Mesenchymal stem cell (in vitro differentiated cells and primary cell): ENCODE measurements at regions not wholly inside any gene's neighbourhood (a gene's known extent, or its start where the extent isn't known, plus 50 kb on each side); places are given as distances from the start of the nearest gene placed in this dataset.

ENCODE experiments used
- DNase-seq: peaks from one replicate; pipeline ENCODE4 v3.0.0-alpha.2; 2013
- H2AFZ ChIP-seq: one replicate; pipeline ENCODE4 v1.6.1; 2013; ENCODE audit warnings: low read depth, mild to moderate bottlenecking, control low read depth, inconsistent platforms, low read length, moderate library complexity
- H2AK5ac ChIP-seq: 2 replicates; pipeline ENCODE4 v1.6.1; 2013; ENCODE audit warnings: low read length, moderate library complexity, mild to moderate bottlenecking, inconsistent platforms; ENCODE audit not compliant: severe bottlenecking
- H2BK120ac ChIP-seq: one replicate; pipeline ENCODE4 v1.6.1; 2013; ENCODE audit warnings: low read depth, mild to moderate bottlenecking, inconsistent platforms, low read length, moderate library complexity
- H2BK12ac ChIP-seq, 2 experiments: one replicate each; pipeline ENCODE4 v1.6.1; 2013; ENCODE audit warnings: inconsistent platforms in 2 of 2, low read length in 2 of 2, mild to moderate bottlenecking in 2 of 2, moderate library complexity in 2 of 2, control low read depth in 1 of 2
- H2BK15ac ChIP-seq: one replicate; pipeline ENCODE4 v1.6.1; 2013; ENCODE audit warnings: mild to moderate bottlenecking, low read depth, inconsistent platforms; ENCODE audit not compliant: poor library complexity, severe bottlenecking
- H2BK5ac ChIP-seq: 2 replicates; pipeline ENCODE4 v1.6.1; 2013; ENCODE audit warnings: low read depth, mild to moderate bottlenecking, low read length, control low read depth, inconsistent platforms; ENCODE audit not compliant: poor library complexity, severe bottlenecking
- H3K14ac ChIP-seq, 2 experiments: one replicate each; pipeline ENCODE4 v1.6.1; 2013; ENCODE audit warnings: inconsistent platforms in 2 of 2, low read length in 2 of 2, control low read depth in 1 of 2, mild to moderate bottlenecking in 1 of 2, moderate library complexity in 1 of 2
- H3K18ac ChIP-seq, 2 experiments: one replicate each; pipeline ENCODE4 v1.6.1; 2013; ENCODE audit warnings: inconsistent platforms in 2 of 2, low read length in 2 of 2, control low read depth in 1 of 2, low read depth in 1 of 2, mild to moderate bottlenecking in 1 of 2
- H3K23ac ChIP-seq, 2 experiments: one replicate each; pipeline ENCODE4 v1.6.1; 2013; ENCODE audit warnings: inconsistent platforms in 2 of 2, low read length in 2 of 2, mild to moderate bottlenecking in 2 of 2, moderate library complexity in 2 of 2, control low read depth in 1 of 2
- H3K27ac ChIP-seq: 2 replicates; pipeline ENCODE4 v1.5.1; 2013; ENCODE audit warnings: mild to moderate bottlenecking, moderate library complexity, low read length, control low read depth, inconsistent platforms; ENCODE audit not compliant: poor library complexity, severe bottlenecking
- H3K27me3 ChIP-seq, 2 experiments: 2 replicates each; pipeline versions ENCODE4 v1.6.1 to v1.7.0; 2013; ENCODE audit warnings: low read length in 2 of 2, mild to moderate bottlenecking in 2 of 2, moderate library complexity in 2 of 2, control low read depth in 1 of 2, inconsistent platforms in 1 of 2; ENCODE audit not compliant: control insufficient read depth in 1 of 2, insufficient read depth in 1 of 2
- H3K36me3 ChIP-seq, 2 experiments: 2 replicates each; pipeline versions ENCODE4 v1.6.1 to v1.7.0; 2013; ENCODE audit warnings: low read length in 2 of 2, control low read depth in 1 of 2, inconsistent platforms in 1 of 2, low read depth in 1 of 2, mild to moderate bottlenecking in 1 of 2; ENCODE audit not compliant: insufficient read depth in 2 of 2, control insufficient read depth in 1 of 2
- H3K4ac ChIP-seq, 2 experiments: one replicate each; pipeline ENCODE4 v1.6.1; 2013; ENCODE audit warnings: inconsistent platforms in 2 of 2, low read length in 2 of 2, mild to moderate bottlenecking in 2 of 2, moderate library complexity in 2 of 2, control low read depth in 1 of 2, low read depth in 1 of 2
- H3K4me1 ChIP-seq: 2 replicates; pipeline ENCODE4 v1.6.1; 2013; ENCODE audit warnings: low read depth, low read length, control low read depth; ENCODE audit not compliant: control insufficient read depth, insufficient read depth
- H3K4me2 ChIP-seq: 2 replicates; pipeline ENCODE4 v1.6.1; 2013; ENCODE audit warnings: low read length, mild to moderate bottlenecking, inconsistent platforms; ENCODE audit not compliant: poor library complexity, severe bottlenecking
- H3K4me3 ChIP-seq, 2 experiments: 2 replicates each; pipeline versions ENCODE4 v1.5.1 to v1.7.0; 2013; ENCODE audit warnings: low read length in 2 of 2, mild to moderate bottlenecking in 2 of 2, control low read depth in 1 of 2, low read depth in 1 of 2; ENCODE audit not compliant: insufficient read depth in 1 of 2
- H3K79me1 ChIP-seq: replicated peaks from 2 replicates; pipeline ENCODE4 v1.6.1; 2013; ENCODE audit warnings: mild to moderate bottlenecking, control low read depth, low read length, inconsistent platforms; ENCODE audit not compliant: poor library complexity, severe bottlenecking
- H3K9ac ChIP-seq: 2 replicates; pipeline ENCODE4 v1.7.0; 2013; ENCODE audit warnings: mild to moderate bottlenecking, low read length, moderate library complexity
- H3K9me3 ChIP-seq: 2 replicates; pipeline ENCODE4 v1.7.0; 2013; ENCODE audit warnings: mild to moderate bottlenecking, low read length; ENCODE audit not compliant: control insufficient read depth
- H4K8ac ChIP-seq: one replicate; pipeline ENCODE4 v1.6.1; 2013; ENCODE audit warnings: inconsistent platforms, mild to moderate bottlenecking, low read length, moderate library complexity
- H4K91ac ChIP-seq: one replicate; pipeline ENCODE4 v1.6.1; 2013; ENCODE audit warnings: mild to moderate bottlenecking, low read length, inconsistent platforms
- WGBS: methylation state at CpG from one replicate; pipeline ENCODE4 v1.1.7; 2013; ENCODE audit warnings: mixed read lengths; 5-methylcytosine and 5-hydroxymethylcytosine counted together

DNA sequence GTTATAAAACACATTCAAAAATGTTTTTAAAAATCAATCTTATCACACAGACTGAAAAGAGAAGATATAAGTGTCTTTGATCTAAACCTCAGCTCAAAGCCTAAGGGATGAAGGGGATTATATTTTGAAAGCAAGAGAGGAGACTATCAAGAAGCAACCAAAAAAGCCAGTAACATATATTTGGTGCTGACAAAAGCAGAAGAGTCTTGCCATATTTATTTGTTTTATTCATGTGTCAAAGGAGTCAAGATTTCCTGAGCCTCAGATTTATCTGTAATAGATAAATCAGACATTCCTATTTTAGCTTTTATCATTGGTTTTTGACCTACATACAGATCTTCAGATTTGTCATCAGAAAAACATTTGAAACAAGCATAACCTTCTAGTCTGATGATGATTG, 798.6 kb upstream of the PCDH9 start:
- H3K79me1 ChIP-seq: no peaks in the 10 kb centered on the region
- no peak overlapping the region for H2BK15ac ChIP-seq
- H2AK5ac ChIP-seq: no peak overlapping the region
- no peak overlapping the region for H3K23ac ChIP-seq
- DNase-seq: no peak
- no peaks in the 10 kb centered on the region for H3K27me3 ChIP-seq
- H2AFZ ChIP-seq: no peak overlapping the region
- no peaks in the 10 kb centered on the region for H3K36me3 ChIP-seq
- no peak overlapping the region for H4K8ac ChIP-seq
- H4K91ac ChIP-seq: no peak overlapping the region
- H2BK12ac ChIP-seq: no peak overlapping the region
- no peak overlapping the region for H3K9ac ChIP-seq
- H2BK120ac ChIP-seq: no peak overlapping the region
- H3K14ac ChIP-seq: no peak overlapping the region
- no peak overlapping the region for H3K18ac ChIP-seq
- no peak overlapping the region for H3K27ac ChIP-seq
- H3K4me3 ChIP-seq: no peak overlapping the region
- no peaks in the 10 kb centered on the region for H3K9me3 ChIP-seq
- no peak overlapping the region for H2BK5ac ChIP-seq
- no peak overlapping the region for H3K4ac ChIP-seq
- no peaks in the 10 kb centered on the region for H3K4me1 ChIP-seq
- no peak overlapping the region for H3K4me2 ChIP-seq

DNA sequence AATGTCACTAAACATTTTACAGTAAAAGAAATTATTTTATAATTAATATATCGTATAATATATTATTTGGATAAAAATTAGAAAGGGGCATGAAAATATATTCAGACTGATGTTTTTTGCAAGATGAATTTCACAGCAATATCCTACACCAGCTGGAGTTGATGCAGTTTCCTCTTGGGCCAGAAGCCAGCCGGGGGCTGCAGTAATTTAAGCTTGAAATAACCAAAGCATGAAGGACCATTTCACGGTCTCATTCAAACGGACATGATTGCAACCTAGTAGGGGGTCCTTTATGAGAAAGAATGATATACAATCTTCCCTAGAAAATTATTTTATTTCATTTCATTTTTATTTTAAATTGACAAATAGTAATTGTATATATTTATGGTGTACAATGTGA, 797.2 kb upstream of the PCDH9 start:
- no peak overlapping the region for H4K91ac ChIP-seq
- DNase-seq: no peak
- H2BK120ac ChIP-seq: no peak overlapping the region
- H3K27ac ChIP-seq: no peak overlapping the region
- H3K4ac ChIP-seq: no peak overlapping the region
- no peak overlapping the region for H3K4me2 ChIP-seq
- no peak overlapping the region for H3K9ac ChIP-seq
- WGBS: 100% methylated on average over 1 of the region's 4 CpGs
- no peak overlapping the region for H4K8ac ChIP-seq
- no peak overlapping the region for H2AFZ ChIP-seq
- no peak overlapping the region for H3K4me3 ChIP-seq
- H3K4me1 ChIP-seq: no peaks in the 10 kb centered on the region
- H3K27me3 ChIP-seq: no peaks in the 10 kb centered on the region
- H3K79me1 ChIP-seq: no peaks in the 10 kb centered on the region
- H3K23ac ChIP-seq: no peak overlapping the region
- H3K18ac ChIP-seq: no peak overlapping the region
- H3K14ac ChIP-seq: no peak overlapping the region
- H3K36me3 ChIP-seq: no peaks in the 10 kb centered on the region
- H2BK5ac ChIP-seq: no peak overlapping the region
- no peaks in the 10 kb centered on the region for H3K9me3 ChIP-seq
- H2BK12ac ChIP-seq: no peak overlapping the region
- H2BK15ac ChIP-seq: no peak overlapping the region
- H2AK5ac ChIP-seq: no peak overlapping the region

DNA sequence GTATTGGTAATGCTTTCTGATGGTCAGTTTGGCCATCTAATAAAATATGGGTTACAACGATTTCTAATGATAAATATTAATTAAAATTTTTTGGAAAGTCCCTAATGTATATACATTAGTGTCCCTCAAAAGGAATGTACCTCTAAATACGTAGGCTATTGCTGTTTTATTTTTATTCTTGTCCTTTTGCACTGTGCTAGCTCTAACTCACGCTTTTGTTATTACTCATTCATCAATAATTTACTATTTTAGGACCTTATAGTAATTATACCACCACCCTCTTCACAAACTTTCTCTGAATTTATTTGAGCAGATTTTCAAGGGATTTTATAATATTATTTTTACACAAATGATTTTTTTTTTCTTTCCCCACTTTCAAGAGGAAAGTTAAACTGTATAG, 795.9 kb upstream of the PCDH9 start:
- Histone ChIP-seq H2BK120ac (no peak overlapping the region), H4K8ac (no peak overlapping the region), H3K27me3 (no peaks in the 10 kb centered on the region), H3K4me2 (no peak overlapping the region), H3K4ac (no peak overlapping the region), H3K9ac (no peak overlapping the region), H4K91ac (no peak overlapping the region), H3K18ac (no peak overlapping the region), H3K27ac (no peak overlapping the region), H3K9me3 (peaks cover 5% of the 10 kb centered on the region), H2BK5ac (no peak overlapping the region), H3K14ac (no peak overlapping the region), H3K79me1 (no peaks in the 10 kb centered on the region), H2BK15ac (no peak overlapping the region), H3K23ac (no peak overlapping the region), H3K4me1 (no peaks in the 10 kb centered on the region), H2AFZ (no peak overlapping the region), H2BK12ac (no peak overlapping the region), H3K36me3 (no peaks in the 10 kb centered on the region), H3K4me3 (no peak overlapping the region), H2AK5ac (no peak overlapping the region)
- 74% methylated on average over 2 of the region's 3 CpGs for WGBS
- DNase-seq: no peak

DNA sequence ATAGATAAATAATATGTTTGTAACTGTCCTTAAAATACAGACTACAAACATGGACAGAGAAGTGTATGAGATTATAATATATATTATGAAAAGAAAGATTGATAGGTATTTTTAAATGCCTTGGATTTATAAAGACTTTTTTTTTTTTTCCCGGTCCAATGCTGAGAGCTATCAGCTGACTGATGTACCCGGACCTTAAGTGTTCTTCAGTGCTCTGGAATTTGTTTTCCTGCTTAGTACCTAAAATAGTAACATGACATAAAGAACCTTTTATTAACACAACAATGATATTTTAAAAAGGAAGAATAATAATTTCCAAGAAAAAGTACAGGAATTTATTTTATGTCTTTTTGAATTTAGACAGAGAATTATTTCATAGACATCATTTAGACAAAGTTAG, 795.5 kb upstream of the PCDH9 start:
- Histone ChIP-seq H3K4ac (no peak overlapping the region), H3K23ac (no peak overlapping the region), H3K4me3 (no peak overlapping the region), H3K9ac (no peak overlapping the region), H2AK5ac (no peak overlapping the region), H4K91ac (no peak overlapping the region), H3K18ac (no peak overlapping the region), H4K8ac (no peak overlapping the region), H3K14ac (no peak overlapping the region), H2BK120ac (no peak overlapping the region), H3K79me1 (no peaks in the 10 kb centered on the region), H3K4me2 (no peak overlapping the region), H3K9me3 (peaks cover 5% of the 10 kb centered on the region), H2BK15ac (no peak overlapping the region), H2AFZ (no peak overlapping the region), H2BK12ac (no peak overlapping the region), H3K36me3 (no peaks in the 10 kb centered on the region), H3K4me1 (no peaks in the 10 kb centered on the region), H3K27ac (no peak overlapping the region), H3K27me3 (no peaks in the 10 kb centered on the region), H2BK5ac (no peak overlapping the region)
- WGBS: no CpG with 5 or more reads among the region's 2 CpGs
- DNase-seq: no peak
